Right lobe of liver (tissue), 6 donors: ENCODE measurements at regions not wholly inside any gene's neighbourhood (a gene's known extent, or its start where the extent isn't known, plus 50 kb on each side); places are given as distances from the start of the nearest gene placed in this dataset.

Experiments
- ATAC-seq, 4 donors: fragments of 200-7000 bp; cut with Tn5 transposase; one replicate each; pipeline ENCODE4 v1.9.1; 2020; ENCODE audit warnings: mild to moderate bottlenecking in 4 of 4, moderate library complexity in 4 of 4
- DNase-seq, 3 donors: peaks; one replicate each; pipeline ENCODE4 v3.0.0-alpha.2; 2020
- H3K27ac ChIP-seq, 3 donors: fragments of 200-600 bp; one replicate each; pipeline ENCODE4 v1.8.0; 2022
- H3K27me3 ChIP-seq, 2 donors: fragments of 200-600 bp; one replicate each; pipeline ENCODE4 v1.8.0; 2022
- H3K36me3 ChIP-seq, 4 donors: fragments of 200-600 bp; sonication (generic) in 1 of 4; one replicate each; pipeline versions ENCODE4 v1.5.1 to v1.8.0; 2017 to 2022; ENCODE audit warnings: control low read depth in 1 of 4
- H3K4me1 ChIP-seq, 4 donors: fragments of 200-600 bp; sonication (generic) in 1 of 4; one replicate each; pipeline versions ENCODE4 v1.5.1 to v1.8.0; 2017 to 2022; ENCODE audit warnings: control low read depth in 1 of 4
- H3K4me3 ChIP-seq, 3 donors: fragments of 200-600 bp; one replicate each; pipeline ENCODE4 v1.8.0; 2022
- H3K9me3 ChIP-seq, 4 donors: fragments of 200-600 bp; sonication (generic) in 1 of 4; one replicate each; pipeline versions ENCODE4 v1.5.1 to v1.8.0; 2017 to 2022; ENCODE audit warnings: control low read depth in 1 of 4
- CTCF ChIP-seq, 4 donors: fragments of 200-600 bp in 3 of 4; fragments of 450-650 bp in 1 of 4; IDR thresholded peaks; one replicate each; pipeline versions ENCODE4 v1.5.1 to v1.8.0; 2016 to 2022; ENCODE audit warnings: antibody characterized with exemption in 4 of 4, mild to moderate bottlenecking in 2 of 4
- POLR2A ChIP-seq: fragments of 450-650 bp; IDR thresholded peaks from one replicate; pipeline ENCODE4 v1.6.1; 2017; ENCODE audit warnings: antibody characterized with exemption, mild to moderate bottlenecking
- WGBS: methylation state at CpG from one replicate; pipeline ENCODE4 v1.1.6; 2018; ENCODE audit warnings: low coverage, low lambda C conversion rate; ENCODE audit not compliant: insufficient coverage; ENCODE audit errors: missing lambda C conversion rate; 5-methylcytosine and 5-hydroxymethylcytosine counted together
- intact Hi-C, 2 donors: fragments of 100-400 bp; cut with DNase I; formaldehyde crosslinking; loops; one replicate each; pipeline versions ENCODE4 v1.11.2 to v1.14.1; 2022
- donor health status: DM: no; HTN: yes; CAD: no.
- donor health status: DM: no; HTN: no; CAD: no.
- donor health status: DM: no; HTN: no; CAD: no.
- donor health status: DM: no; HTN: yes; CAD: no.
- donor health status: DM: no; HTN: yes; CAD: no.

GRCh38 chr4:110381784-110382183 lies 94.2 kb upstream of the ENPEP start:
- TF ChIP-seq POLR2A, result no peak
- no peak for TF ChIP-seq CTCF (IDR thresholded peaks at IDR 0.05)
- intact Hi-C loops, result no loop called here
- ATAC-seq, result no peak

GRCh38 chr4:110372485-110372884 lies 103.5 kb upstream of the ENPEP start:
- WGBS, result 56% methylated on average over 1 of the region's 2 CpGs
- no peak for ATAC-seq
- H3K9me3 ChIP-seq, result no peaks in the 10 kb centered on the region
- no peak overlapping the region for H3K27ac ChIP-seq
- H3K36me3 ChIP-seq, result no peaks in the 10 kb centered on the region
- no peaks in the 10 kb centered on the region for H3K27me3 ChIP-seq
- intact Hi-C loops, result no loop called here
- no peaks in the 10 kb centered on the region for H3K4me1 ChIP-seq
- DNase-seq, result no peak
- H3K4me3 ChIP-seq, result no peak overlapping the region
- TF ChIP-seq POLR2A (no peak), CTCF (IDR thresholded peaks at IDR 0.05) (no peak)

More at GRCh38 chr4:110381784-110382183, 94.2 kb upstream of the ENPEP start:
- no peaks in the 10 kb centered on the region for H3K36me3 ChIP-seq
- DNase-seq, result no peak
- no peak overlapping the region for H3K4me3 ChIP-seq
- no peaks in the 10 kb centered on the region for H3K4me1 ChIP-seq
- H3K27me3 ChIP-seq, result no peaks in the 10 kb centered on the region
- H3K9me3 ChIP-seq, result peaks cover 0 to 10% (median 2%) of the 10 kb centered on the region in 4 donors
- H3K27ac ChIP-seq, result no peak overlapping the region

DNA sequence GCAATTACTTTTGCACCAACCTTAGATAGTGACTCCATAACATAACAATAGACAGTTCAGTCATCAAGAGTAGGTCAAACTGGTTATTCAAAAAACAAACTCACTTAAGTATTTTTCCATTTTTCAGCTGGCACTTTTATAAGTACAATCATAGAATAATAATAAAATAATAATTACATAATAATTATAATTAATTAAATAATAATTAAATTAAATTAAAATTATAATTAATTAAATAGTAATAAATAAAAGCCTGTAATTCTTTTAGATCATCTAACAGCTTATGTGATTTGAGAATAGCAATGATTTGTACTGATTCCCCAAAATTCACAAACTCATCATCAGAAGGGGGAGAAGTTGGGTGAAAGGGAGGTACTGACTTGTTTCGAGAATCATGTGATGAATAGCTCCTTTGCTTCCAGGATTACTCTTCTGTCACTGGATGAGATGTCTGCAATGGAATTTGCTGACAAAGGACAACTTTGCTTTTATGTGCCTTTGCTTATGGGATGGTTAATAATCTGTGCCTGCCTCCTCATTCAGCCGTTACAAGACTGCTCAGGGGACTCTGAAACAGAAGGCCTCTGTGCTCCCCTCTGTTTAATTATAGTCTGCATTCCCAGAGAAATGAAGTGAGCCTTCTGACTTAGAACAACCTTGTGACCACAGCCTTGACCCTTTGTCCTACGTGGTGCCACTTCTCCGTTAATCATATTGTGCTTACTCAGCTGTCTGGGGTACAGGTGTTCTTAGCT lies 104.8 kb upstream of the ENPEP start:
- TF ChIP-seq CTCF (IDR thresholded peaks at IDR 0.05) (no peak), POLR2A (no peak)
- no peaks in the 10 kb centered on the region for H3K4me1 ChIP-seq
- intact Hi-C loops, result no loop called here

DNA sequence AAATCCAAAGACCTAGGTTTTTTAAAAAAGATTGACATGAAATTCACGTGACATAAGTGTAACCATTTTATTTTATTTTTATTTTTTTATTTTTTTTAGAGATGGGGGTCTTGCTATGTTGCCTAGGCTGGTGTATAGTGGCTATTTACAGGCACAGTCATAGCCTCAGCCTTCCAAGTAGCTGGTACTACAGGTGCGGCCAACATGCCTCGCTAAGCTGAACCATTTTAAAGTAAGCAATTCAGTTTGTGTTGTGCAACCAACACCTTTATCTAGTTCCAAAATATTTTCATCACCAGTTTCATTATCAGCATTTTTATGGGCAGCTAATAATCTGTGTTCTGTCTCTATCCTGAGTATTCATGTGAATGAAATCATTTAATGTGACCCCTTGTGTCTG lies 107.5 kb upstream of the ENPEP start:
- no peaks in the 10 kb centered on the region for H3K9me3 ChIP-seq
- H3K4me1 ChIP-seq, result no peaks in the 10 kb centered on the region
- TF ChIP-seq CTCF (IDR thresholded peaks at IDR 0.05) (no peak), POLR2A (no peak)
- DNase-seq (no peak), ATAC-seq (peak; percentile 45 to 62 (median 46))
- intact Hi-C loops, result no loop called here
- no peak overlapping the region for H3K27ac ChIP-seq
- no peaks in the 10 kb centered on the region for H3K27me3 ChIP-seq
- WGBS, result 63% methylated on average over 3 of the region's 3 CpGs
- H3K4me3 ChIP-seq, result no peak overlapping the region
- H3K36me3 ChIP-seq, result no peaks in the 10 kb centered on the region

More for the DNA sequence above, 104.8 kb upstream of the ENPEP start:
- Histone ChIP-seq H3K27ac (no peak overlapping the region), H3K4me3 (no peak overlapping the region), H3K27me3 (no peaks in the 10 kb centered on the region), H3K9me3 (no peaks in the 10 kb centered on the region), H3K36me3 (no peaks in the 10 kb centered on the region)
- 60% methylated on average over 4 of the region's 4 CpGs for WGBS
- DNase-seq, result no peak
- no peak for ATAC-seq
